ENCODE measurements at regions not wholly inside any gene's neighbourhood (a gene's known extent, or its start where the extent isn't known, plus 50 kb on each side); places are given as distances from the start of the nearest gene placed in this dataset.

DNA sequence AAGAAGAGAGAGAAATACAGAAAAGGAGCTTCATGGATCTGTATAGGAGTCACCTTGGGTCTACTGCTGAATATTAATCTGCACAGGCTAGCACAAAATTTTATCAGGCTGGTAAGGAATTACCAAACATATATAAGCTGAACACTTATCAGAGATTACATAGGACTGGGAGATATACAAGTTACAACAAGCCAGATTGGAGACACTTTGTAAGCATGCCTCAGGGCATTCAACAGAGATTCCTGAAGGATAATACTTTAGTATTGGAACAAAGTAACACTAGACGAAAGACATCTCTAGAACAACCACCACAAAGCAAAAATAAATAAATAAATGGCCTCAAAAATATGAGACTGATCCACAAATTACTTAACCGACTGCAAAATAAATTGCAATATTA lies 197.8 kb downstream of the ANXA1 start:
- DNase-seq: no peak
- no peak overlapping the region for H3K4me3 ChIP-seq
- TF ChIP-seq, protein P1, sequence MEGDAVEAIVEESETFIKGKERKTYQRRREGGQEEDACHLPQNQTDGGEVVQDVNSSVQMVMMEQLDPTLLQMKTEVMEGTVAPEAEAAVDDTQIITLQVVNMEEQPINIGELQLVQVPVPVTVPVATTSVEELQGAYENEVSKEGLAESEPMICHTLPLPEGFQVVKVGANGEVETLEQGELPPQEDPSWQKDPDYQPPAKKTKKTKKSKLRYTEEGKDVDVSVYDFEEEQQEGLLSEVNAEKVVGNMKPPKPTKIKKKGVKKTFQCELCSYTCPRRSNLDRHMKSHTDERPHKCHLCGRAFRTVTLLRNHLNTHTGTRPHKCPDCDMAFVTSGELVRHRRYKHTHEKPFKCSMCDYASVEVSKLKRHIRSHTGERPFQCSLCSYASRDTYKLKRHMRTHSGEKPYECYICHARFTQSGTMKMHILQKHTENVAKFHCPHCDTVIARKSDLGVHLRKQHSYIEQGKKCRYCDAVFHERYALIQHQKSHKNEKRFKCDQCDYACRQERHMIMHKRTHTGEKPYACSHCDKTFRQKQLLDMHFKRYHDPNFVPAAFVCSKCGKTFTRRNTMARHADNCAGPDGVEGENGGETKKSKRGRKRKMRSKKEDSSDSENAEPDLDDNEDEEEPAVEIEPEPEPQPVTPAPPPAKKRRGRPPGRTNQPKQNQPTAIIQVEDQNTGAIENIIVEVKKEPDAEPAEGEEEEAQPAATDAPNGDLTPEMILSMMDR (IDR thresholded peaks at IDR 0.05): no peak
- no peak for ATAC-seq
- H3K9me3 ChIP-seq: no peaks in the 10 kb centered on the region
- intact Hi-C loops (cut with DNase I): no loop called here
- H3K4me1 ChIP-seq: no peaks in the 10 kb centered on the region
- H3K36me3 ChIP-seq: no peaks in the 10 kb centered on the region
- no peak overlapping the region for H3K27ac ChIP-seq
- H3K27me3 ChIP-seq: no peaks in the 10 kb centered on the region

DNA sequence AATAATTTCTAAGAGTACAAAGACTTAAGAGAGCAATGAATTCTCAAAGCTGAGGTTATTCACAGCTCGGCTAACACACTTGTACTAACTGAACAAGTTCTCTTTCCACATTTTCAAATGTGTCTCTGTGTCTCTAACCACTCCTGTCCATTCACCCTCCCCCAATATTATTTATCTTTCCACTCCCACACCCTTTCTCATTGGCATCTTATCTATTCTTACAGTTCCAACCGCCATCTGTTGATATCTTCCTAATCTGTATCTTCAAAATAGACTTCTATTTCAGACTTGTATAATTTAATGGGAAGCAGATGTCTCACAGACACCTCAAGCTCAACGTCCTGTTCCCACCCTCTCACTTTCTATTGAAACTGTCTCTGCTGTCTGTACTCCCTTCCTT lies 205.9 kb downstream of the ANXA1 start:
- H3K27ac ChIP-seq: no peak overlapping the region
- ATAC-seq: no peak

DNA sequence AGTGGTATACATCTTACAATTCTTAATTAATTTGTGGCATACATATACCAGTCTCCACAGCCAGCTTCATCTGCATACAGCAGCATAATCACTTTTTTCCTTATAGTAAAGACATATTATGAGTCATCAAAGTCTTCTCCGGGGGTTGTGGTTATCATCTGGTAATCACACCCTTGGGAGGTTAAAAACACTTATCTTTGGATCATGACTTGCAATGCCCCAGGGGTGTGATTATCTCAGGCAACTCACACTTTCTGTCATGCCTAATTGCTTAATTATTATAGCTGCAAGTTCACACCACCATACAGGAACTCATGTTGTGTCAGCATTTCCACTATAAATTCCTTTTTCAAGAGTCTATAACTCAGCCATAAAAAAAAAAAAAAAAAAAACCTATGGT lies 218.4 kb downstream of the ANXA1 start:
- no peak for ATAC-seq
- Histone ChIP-seq H3K36me3 (no peaks in the 10 kb centered on the region), H3K27ac (no peak overlapping the region), H3K9me3 (no peaks in the 10 kb centered on the region), H3K27me3 (no peaks in the 10 kb centered on the region), H3K4me1 (no peaks in the 10 kb centered on the region), H3K4me3 (no peak overlapping the region)
- no peak for DNase-seq
- TF ChIP-seq, protein P1 (IDR thresholded peaks at IDR 0.05): no peak
- intact Hi-C loops (cut with DNase I): no loop called here

More for the DNA sequence above, 205.9 kb downstream of the ANXA1 start:
- Histone ChIP-seq H3K36me3 (no peaks in the 10 kb centered on the region), H3K4me3 (no peak overlapping the region), H3K4me1 (no peaks in the 10 kb centered on the region), H3K9me3 (no peaks in the 10 kb centered on the region), H3K27me3 (no peaks in the 10 kb centered on the region)
- DNase-seq: no peak
- intact Hi-C loops (cut with DNase I): no loop called here
- TF ChIP-seq, protein P1 (IDR thresholded peaks at IDR 0.05): no peak

DNA sequence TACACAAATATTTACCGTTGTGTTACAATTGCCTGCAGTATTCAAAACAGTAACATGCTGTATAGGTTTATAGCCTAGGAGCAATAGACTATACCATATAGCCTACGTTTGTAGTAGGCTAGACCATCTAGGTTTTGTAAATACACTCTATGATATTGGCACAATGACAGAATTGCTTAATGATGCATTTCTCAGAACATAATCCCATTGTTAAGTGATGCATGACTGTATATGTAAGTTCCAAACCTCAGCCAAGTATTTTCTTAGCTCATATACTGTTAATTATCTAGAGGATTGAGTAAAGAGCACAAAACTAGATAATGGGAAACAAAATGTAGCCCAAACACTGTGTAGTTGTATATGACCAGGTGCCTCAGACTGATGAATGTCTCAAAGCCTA lies 220.1 kb downstream of the ANXA1 start:
- H3K4me3 ChIP-seq: no peak overlapping the region
- no peak overlapping the region for H3K27ac ChIP-seq
- H3K36me3 ChIP-seq: no peaks in the 10 kb centered on the region
- no peaks in the 10 kb centered on the region for H3K27me3 ChIP-seq
- no peaks in the 10 kb centered on the region for H3K9me3 ChIP-seq
- ATAC-seq: no peak
- TF ChIP-seq, protein P1 (IDR thresholded peaks at IDR 0.05): no peak
- DNase-seq: no peak
- intact Hi-C loops (cut with DNase I): no loop called here
- H3K4me1 ChIP-seq: no peaks in the 10 kb centered on the region

DNA sequence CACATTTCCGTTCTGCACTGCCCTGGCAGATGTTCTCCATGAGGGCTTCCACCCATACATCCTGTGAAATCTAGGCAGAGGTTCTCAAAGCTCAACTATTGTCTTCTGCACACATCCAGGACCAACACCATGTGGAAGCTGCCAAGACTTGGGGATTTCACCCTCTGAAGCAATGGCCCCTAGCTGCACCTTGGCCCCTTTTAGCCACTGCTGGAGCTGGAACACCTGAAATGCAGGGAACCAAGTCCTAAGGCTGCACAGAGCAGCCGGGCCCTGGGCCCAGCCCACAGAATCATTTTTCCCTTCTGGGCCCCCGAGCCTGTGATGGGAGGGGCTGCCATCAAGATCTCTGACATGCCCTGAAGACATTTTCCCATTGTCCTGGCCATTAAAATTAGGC lies 228.7 kb downstream of the ANXA1 start:
- ATAC-seq (no peak), DNase-seq (no peak)
- Histone ChIP-seq H3K36me3 (no peaks in the 10 kb centered on the region), H3K9me3 (peaks cover 0 to 5% of the 10 kb centered on the region in 2 donors), H3K27ac (no peak overlapping the region), H3K4me1 (no peaks in the 10 kb centered on the region), H3K4me3 (no peak overlapping the region), H3K27me3 (no peaks in the 10 kb centered on the region)
- intact Hi-C loops (cut with DNase I): no loop called here
- TF ChIP-seq, protein P1 (IDR thresholded peaks at IDR 0.05): no peak

All from left lung (tissue), 4 donors.